A673 (cell line): ENCODE measurements at regions not wholly inside any gene's neighbourhood (a gene's known extent, or its start where the extent isn't known, plus 50 kb on each side); places are given as distances from the start of the nearest gene placed in this dataset.

ENCODE experiments used
- BruUV-seq: library from RNA; stranded (reverse); fragments of 400-500 nt; replicated peaks from 2 replicates; lab custom pipeline; 2021; lab: Mats Ljungman, UMichigan
- CTCF ChIA-PET: fragments of 300-600 bp; sonication (Branson Sonifier 250); formaldehyde crosslinking; loops from one replicate; lab custom pipeline; 2022; ENCODE audit warnings: antibody characterized with exemption; lab: Charles Lee
- POLR2A ChIA-PET: fragments of 300-600 bp; sonication (Branson Sonifier 250); formaldehyde crosslinking; loops from one replicate; lab custom pipeline; 2022; ENCODE audit warnings: antibody characterized with exemption; ENCODE audit not compliant: low non-redundant PET; lab: Charles Lee
- DNase-seq: peaks from one replicate; pipeline ENCODE4 v3.0.0-alpha.2; 2015; ENCODE audit warnings: low spot score
- H3K27ac ChIP-seq: fragments of 200-600 bp; sonication (generic); 2 replicates; pipeline ENCODE4 v1.5.1; 2016; ENCODE audit warnings: mixed run types, low read depth, mild to moderate bottlenecking, mixed read lengths, antibody characterized with exemption, low read length; ENCODE audit not compliant: poor library complexity, severe bottlenecking
- H3K27me3 ChIP-seq: fragments of 200-600 bp; sonication (generic); replicated peaks from 2 replicates; pipeline ENCODE4 v1.6.1; 2017; ENCODE audit warnings: mixed run types, low read depth, mild to moderate bottlenecking, mixed read lengths, antibody characterized with exemption, low read length; ENCODE audit not compliant: insufficient read depth, poor library complexity
- H3K36me3 ChIP-seq: fragments of 200-600 bp; sonication (generic); 2 replicates; pipeline ENCODE4 v1.6.1; 2016; ENCODE audit warnings: mixed run types, mild to moderate bottlenecking, mixed read lengths, antibody characterized with exemption, low read length; ENCODE audit not compliant: insufficient read depth, poor library complexity, severe bottlenecking
- H3K4me1 ChIP-seq: fragments of 200-600 bp; sonication (generic); 2 replicates; pipeline ENCODE4 v1.6.1; 2017; ENCODE audit warnings: mixed run types, mild to moderate bottlenecking, mixed read lengths, antibody characterized with exemption, low read length; ENCODE audit not compliant: insufficient read depth, poor library complexity, severe bottlenecking
- H3K4me3 ChIP-seq: fragments of 200-600 bp; sonication (generic); 2 replicates; pipeline ENCODE4 v1.5.1; 2016; ENCODE audit warnings: low read depth, mixed run types, mild to moderate bottlenecking, mixed read lengths, low read length; ENCODE audit not compliant: poor library complexity, severe bottlenecking
- H3K9me3 ChIP-seq: fragments of 200-600 bp; sonication (generic); 2 replicates; pipeline ENCODE4 v1.6.1; 2016; ENCODE audit warnings: mixed run types, low read depth, mild to moderate bottlenecking, mixed read lengths, antibody characterized with exemption, low read length; ENCODE audit not compliant: poor library complexity, severe bottlenecking
- EZH2 ChIP-seq: fragments of 200-600 bp; sonication (generic); IDR thresholded peaks from 2 replicates; pipeline ENCODE4 v1.6.1; 2017; ENCODE audit warnings: borderline replicate concordance, low read depth, mild to moderate bottlenecking, mixed read lengths, antibody characterized with exemption, low read length; ENCODE audit not compliant: poor library complexity, severe bottlenecking
- intact Hi-C: fragments of 100-400 bp; cut with micrococcal nuclease; formaldehyde crosslinking; loops from one replicate; pipeline ENCODE4 v1.10.0; 2022; ENCODE audit not compliant: unreplicated experiment
- TF ChIP-seq, protein P1 (sequence below): fragments of 300-800, 200-600 bp; sonication (generic); conservative IDR thresholded peaks from 2 replicates; pipeline ENCODE4 v1.5.1; 2017; ENCODE audit warnings: low read depth, mild to moderate bottlenecking, antibody characterized with exemption, low read length, moderate library complexity, mixed read lengths

- Histone ChIP-seq H3K4me1 (peaks cover 42% of the 10 kb centered on the region), H3K27me3 (no peaks in the 10 kb centered on the region), H3K4me3 (no peak overlapping the region), H3K9me3 (no peaks in the 10 kb centered on the region), H3K36me3 (no peaks in the 10 kb centered on the region), H3K27ac (peak overlapping the region; percentile 0)
- POLR2A ChIA-PET, result no interaction called here
- CTCF ChIA-PET, result no interaction called here
- no TSS peak for BruUV-seq
- intact Hi-C loops, result no loop called here
- TF ChIP-seq EZH2, result no peak
- TF ChIP-seq, protein P1, sequence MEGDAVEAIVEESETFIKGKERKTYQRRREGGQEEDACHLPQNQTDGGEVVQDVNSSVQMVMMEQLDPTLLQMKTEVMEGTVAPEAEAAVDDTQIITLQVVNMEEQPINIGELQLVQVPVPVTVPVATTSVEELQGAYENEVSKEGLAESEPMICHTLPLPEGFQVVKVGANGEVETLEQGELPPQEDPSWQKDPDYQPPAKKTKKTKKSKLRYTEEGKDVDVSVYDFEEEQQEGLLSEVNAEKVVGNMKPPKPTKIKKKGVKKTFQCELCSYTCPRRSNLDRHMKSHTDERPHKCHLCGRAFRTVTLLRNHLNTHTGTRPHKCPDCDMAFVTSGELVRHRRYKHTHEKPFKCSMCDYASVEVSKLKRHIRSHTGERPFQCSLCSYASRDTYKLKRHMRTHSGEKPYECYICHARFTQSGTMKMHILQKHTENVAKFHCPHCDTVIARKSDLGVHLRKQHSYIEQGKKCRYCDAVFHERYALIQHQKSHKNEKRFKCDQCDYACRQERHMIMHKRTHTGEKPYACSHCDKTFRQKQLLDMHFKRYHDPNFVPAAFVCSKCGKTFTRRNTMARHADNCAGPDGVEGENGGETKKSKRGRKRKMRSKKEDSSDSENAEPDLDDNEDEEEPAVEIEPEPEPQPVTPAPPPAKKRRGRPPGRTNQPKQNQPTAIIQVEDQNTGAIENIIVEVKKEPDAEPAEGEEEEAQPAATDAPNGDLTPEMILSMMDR, result no peak
- no peak for DNase-seq
Measured at GRCh38 chr9:28976250-28976649, 1403.0 kb upstream of the C9orf72 start.

DNA sequence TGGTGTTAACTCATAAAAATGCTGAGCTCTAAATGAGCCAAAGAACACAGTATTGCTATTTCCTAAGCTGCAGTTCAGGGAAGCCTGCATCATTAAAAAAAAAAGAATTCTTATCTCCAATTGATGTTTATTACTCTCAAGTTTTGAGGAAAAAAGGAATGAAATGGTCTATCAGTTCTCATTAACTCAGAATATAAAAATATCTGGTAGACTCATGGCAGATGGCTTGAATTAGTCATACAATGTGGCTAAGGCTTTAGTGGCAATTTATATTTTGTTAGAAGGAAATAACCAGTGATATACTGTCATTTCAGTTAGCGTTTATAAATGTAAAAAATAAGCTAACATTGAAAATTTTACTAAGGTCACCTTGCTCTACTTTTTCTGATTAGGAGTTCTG, 1403.4 kb upstream of the C9orf72 start:
- TF ChIP-seq, protein P1, result no peak
- POLR2A ChIA-PET, result no interaction called here
- no TSS peak for BruUV-seq
- CTCF ChIA-PET, result no interaction called here
- Histone ChIP-seq H3K9me3 (no peaks in the 10 kb centered on the region), H3K36me3 (no peaks in the 10 kb centered on the region), H3K4me3 (no peak overlapping the region), H3K4me1 (peaks cover 42% of the 10 kb centered on the region), H3K27ac (peak overlapping the region; percentile 0), H3K27me3 (no peaks in the 10 kb centered on the region)
- DNase-seq, result no peak
- intact Hi-C loops, result no loop called here

- no peak for TF ChIP-seq EZH2
- TF ChIP-seq, protein P1, result no peak
- CTCF ChIA-PET, result no interaction called here
- POLR2A ChIA-PET, result no interaction called here
- H3K27me3 ChIP-seq, result no peaks in the 10 kb centered on the region
- H3K9me3 ChIP-seq, result no peaks in the 10 kb centered on the region
- no peaks in the 10 kb centered on the region for H3K36me3 ChIP-seq
- BruUV-seq, result no TSS peak
- no peak overlapping the region for H3K4me3 ChIP-seq
- no peak for DNase-seq
- peaks cover 40% of the 10 kb centered on the region for H3K4me1 ChIP-seq
- intact Hi-C loops, result no loop called here
- H3K27ac ChIP-seq, result no peak overlapping the region
Measured at GRCh38 chr9:28981129-28981528, 1407.8 kb upstream of the C9orf72 start.
